HG03354 (cell line): ENCODE measurements at regions not wholly inside any gene's neighbourhood (a gene's known extent, or its start where the extent isn't known, plus 50 kb on each side); places are given as distances from the start of the nearest gene placed in this dataset.

ENCODE experiments used
- ATAC-seq: cut with Tn5 transposase; IDR thresholded peaks from one replicate; pipeline ENCODE4 v1.9.1; 2021; ENCODE audit warnings: mild to moderate bottlenecking; ENCODE audit not compliant: unreplicated experiment, poor library complexity, severe bottlenecking

DNA sequence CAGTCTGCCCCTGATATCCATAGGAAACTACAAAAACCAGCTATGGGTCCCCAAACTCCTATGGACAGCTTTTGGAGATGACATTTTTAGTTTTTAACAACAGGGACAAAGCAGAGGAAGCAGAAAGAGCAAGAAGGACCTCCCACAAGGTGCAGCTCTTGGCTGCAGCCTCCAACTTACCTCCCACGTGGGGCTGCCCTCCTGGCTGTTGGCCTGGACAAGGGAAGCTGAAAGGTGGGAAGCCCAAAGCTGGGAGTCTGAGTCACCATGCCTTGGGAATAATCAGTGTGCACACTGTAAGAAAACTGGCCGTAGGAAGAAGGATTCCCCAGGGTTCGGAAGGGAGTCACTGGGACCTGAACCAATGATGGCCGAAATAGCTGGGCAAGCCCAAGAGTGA lies 51.8 kb upstream of the PAX1 start:
- ATAC-seq, result no peak

DNA sequence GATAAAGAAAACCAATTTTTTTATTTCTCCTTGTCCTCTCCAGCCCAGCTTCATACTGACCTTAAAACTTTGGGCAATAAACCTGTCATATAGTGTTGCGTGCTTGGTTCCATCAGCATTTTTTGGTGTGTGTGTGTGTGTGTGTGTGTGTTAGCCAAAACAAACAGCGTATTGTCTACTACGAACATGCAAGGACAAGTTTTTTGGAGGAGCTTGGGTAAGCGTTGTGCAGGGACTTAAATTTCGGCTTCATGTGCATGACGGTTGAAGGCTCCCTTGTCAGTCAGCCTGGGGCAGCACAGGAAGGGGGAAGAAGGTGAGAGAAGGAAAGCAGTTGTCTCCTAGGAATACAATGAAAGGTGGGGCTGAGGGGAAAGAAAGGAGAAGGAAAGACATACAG lies 62.0 kb upstream of the PAX1 start:
- ATAC-seq, result no peak

DNA sequence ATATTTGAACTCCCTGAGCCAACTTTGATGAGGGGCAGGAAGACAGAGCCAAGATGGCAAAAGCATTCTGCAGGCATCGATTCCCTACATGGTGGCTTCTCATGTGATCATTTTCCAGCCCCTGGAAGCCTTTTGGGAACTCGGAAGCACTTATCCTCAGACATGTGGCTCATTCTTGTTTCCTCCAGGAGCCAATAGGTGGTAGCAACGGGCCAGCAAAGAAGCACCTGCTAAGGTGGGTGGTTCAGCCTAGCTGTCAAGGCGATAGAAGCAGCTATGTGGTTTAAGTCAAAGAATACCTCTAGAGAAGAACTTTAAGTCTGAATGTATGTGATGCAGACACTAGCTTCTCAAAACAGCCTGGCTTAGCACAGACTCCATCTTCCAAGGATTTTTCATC lies 64.9 kb upstream of the PAX1 start:
- ATAC-seq, result no peak

DNA sequence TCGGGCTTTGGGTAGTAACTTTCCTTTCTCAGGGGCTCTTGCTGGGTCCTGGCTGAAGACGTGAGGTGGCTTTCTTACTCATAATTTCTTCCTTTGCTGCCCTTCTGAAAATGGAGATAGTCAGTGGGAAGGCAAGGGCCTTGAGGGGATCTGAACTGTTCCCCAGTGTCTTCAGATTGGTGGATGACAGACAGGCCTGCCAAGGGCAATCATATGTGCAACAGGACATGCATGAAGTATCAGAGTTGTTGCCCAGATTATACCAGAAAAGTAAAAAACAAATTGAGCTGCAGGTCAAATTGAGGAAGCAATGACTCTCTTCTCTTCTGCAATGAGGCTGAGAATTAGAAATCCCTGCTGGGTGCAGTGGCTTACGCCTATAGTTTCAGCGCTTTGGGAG lies 71.6 kb upstream of the PAX1 start:
- no peak for ATAC-seq

DNA sequence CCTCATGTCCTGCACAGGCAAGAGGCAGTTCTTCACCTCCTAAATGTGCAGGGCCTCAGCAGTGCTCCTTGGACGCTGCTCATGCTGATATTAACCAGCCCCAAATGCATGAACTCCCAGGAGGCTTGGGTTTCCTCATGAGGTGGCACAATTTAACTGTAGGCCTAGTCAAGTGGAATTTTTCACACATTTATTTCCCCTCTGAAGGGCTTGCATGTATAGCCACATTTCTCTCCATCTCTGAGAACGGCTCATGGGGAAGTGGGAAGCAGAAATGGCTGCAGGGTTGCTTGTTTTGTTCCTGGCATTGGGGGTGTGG lies 72.8 kb upstream of the PAX1 start:
- ATAC-seq, result no peak

DNA sequence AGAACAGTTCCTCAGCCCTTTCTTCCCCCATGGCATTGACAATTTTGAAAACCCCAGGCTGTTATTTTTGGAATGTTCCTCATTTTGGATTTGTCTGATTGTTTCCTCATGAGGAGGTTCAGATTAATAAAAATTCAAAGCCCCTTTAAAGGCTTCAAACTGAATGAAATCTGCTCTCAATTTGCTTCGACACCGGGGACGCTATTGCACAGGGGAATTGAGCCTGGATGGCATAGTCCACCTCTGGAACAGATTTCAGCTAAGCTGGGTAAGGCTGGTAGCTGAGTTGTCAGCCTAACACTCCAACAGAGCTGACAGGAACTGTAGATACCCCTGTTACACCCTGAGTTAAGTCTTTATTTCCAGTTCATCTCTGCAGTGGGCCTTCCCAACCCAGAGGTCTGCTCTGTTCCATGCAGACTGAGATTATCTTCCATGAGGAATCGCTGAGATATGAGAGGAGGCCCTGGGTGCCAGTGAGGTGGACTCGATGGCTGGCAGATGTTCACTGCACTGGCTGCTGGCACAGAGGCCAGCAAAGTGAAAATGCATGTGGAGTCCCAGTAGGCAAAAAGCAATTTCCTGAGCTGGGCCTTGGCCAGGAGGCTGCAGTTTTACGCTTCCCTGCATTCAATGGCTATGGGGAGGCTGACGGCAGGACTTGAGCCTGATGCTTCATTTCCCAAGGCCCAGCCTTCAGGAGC lies 73.3 kb upstream of the PAX1 start:
- ATAC-seq, result no peak

DNA sequence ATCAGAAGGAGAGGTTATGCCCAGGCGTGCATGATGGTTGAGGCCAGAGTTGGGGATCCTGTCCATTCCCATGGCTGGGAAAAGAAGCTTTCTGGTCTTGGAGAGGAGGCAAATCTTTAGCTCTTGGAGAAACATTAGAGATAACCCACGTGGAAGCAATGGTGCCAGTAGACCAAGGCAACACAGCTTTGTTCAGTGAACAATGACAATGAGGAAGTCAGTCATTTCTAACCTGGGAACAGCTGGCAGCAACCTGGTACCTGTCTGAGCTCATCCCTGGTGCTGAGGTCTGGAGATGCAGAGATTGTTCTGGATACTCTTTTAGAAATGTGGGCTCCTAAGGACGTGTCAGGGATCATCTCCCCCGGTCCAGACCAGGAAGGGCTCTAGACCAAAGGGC lies 76.7 kb upstream of the PAX1 start:
- no peak for ATAC-seq

DNA sequence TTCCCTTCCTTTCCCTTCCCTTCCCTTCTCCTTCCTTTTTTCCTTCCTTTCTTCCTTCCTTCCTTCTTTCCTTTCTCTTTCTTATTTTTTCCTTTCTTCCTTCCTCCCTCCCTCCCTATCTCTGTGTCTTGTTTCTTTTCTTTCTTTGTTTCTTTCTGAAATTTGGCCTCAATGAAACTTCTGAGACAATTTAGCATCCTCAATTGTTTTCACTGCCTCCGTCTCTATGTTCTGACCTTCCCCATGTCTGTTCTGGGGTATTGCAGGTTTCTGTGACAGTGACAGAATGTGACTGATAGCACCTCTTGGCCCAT lies 81.7 kb upstream of the PAX1 start:
- ATAC-seq, result no peak

DNA sequence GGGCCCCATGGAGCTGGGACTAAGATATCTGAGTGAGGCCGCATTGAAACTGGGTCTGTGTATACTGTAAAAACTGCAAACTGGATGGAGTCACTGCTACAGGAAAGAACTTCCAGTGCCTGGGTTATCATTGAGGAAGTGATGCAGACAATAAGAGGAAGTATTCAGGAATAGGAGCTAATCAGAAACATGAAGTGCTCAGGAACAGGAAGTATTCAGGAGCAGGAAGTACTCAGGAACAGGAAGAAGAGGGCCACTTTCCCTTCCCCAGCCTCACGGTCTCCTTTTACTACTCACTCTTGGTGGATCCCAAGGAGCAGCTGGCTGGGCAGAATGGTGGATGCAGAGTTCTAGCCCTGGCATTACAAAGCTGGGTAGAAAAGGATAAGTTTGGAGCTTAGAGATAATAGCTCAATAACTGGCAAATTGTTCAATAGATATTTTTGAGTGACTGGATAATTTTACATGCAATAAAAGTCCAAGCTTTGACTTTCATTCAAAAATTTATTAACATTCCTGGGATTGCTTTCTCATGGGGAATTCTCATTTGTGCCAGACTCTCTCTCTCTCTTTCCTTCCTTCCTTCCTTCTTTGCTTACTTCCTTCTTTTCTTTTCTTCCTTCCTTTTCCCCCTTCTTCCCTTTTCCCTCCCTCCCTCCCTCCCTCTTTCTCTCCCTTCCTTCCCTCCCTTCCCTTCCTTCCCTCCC lies 82.2 kb upstream of the PAX1 start:
- ATAC-seq, result no peak

DNA sequence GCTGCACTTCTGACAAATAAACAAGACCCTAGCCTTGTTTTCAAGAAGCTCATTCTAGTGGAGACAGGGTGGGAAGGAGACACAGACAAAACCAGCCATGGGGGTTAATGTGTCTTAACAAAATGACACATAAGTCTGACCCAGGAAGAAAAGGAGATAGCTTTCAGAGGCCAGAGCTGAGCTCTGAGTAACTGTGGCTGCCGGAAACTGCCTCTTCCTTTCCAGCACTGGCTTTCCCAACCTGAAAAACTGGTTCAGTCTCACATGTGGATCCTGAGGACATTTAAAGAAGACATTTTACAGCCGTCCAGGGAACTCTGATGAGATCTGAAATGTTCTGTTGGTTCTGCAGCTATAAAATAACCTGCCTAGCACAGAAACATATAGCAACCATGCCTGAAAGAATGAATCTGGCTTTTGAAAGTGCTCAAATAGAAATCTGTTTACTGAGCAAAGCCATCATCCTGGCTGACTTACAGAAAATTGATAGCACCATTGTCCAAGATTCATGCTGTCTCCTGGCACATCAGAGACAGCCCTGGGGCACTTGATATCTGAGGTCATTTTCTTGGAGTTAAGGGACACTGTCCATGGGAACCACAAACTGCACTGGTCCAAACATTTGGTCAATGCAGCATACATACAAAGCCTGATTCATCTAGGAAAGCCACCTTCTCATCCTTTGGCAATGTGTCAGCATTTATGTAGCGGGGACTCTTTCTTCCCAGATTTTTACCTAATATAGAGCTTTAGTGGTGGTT lies 83.2 kb upstream of the PAX1 start:
- no peak for ATAC-seq

DNA sequence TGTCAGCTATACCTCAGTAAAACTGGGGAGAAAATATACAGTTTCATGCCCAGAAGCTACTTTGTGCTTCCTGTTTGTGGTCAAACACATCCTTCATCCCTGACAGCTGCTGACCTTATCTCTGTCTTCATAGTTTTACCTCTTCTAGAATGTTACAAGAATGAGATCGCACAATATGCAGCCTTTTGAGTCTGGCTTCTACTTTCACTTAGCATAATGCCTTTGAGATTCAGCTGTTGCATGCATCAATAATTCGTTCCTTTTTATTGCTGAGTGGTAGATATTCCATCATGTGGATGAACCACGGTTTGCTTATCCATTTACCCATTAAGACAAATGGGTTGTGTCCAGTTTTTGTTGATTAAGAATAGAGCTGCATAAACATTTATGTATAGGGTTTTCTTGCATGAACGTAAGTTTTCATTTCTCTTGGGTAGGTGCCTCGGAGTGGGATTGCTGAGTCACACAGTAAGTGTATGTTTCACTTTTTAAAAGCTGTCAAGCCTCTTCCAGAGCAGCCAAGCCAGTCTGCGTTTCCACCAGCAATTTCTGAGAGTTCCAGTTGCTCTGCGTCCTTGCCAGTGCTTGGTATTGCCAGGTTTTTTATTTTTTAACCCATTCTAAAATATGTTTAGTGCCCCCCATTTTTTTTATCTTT lies 86.6 kb upstream of the PAX1 start:
- peak; percentile 52 for ATAC-seq

DNA sequence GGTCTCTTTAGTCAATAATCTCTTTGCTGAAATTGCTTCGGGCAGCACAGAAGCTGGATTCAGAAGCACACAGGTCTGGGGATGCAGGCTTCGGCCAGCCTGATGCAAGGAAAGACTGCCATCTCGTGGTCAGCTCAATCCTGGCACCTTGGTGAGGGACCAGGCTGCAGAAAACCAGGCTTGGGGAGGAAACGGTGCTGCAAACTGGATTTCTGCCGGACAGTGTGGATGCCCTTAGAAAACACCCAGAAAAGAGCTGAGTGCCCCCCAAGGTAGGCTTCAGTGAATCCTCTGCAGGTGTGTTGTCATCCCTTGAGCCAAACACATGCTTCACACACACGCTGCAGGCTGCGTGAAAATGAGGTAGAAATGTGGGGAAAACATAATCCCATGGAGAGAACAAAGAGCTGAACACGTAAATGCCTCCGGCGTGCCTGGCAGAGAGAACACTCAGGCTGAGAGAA lies 89.8 kb upstream of the PAX1 start:
- peak; percentile 84 for ATAC-seq

DNA sequence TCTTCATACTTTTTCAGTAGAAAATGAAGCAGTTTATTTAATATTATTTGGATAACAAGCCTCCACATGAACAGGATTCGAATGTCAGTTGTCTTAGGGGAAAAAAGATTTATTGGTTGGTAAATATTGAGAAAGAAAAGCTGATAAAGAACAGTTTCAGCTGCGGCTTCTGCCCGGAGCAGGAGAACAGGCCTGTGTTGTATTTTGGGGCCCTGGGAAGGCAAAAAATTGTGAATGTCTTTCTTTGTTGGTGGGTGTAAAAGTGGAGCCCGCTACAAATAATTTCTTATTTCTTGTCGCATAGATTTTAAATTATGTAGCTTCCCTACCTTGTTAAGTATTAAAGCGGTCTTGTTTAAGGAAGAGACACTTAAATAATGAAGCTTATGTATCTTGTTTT lies 90.5 kb upstream of the PAX1 start:
- no peak for ATAC-seq

DNA sequence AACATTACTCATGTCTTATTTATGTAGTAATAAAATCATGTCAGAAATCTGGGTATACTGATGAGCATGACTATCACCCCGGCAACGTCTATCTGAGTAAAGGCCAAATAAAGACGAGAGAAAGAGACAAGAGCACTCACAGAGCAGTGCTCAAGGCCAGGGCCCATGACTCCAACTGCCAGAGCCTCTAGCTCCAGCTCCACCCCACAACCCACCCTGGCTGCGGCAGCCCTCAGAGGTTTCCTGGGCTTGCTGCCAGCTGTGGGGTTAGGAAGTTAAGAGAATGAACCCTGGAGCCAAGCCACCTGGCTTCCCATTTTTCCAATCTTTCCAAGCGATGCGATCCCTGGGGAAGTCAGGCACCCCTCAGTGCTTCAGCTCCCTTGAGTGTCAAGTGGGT lies 92.0 kb upstream of the PAX1 start:
- no peak for ATAC-seq

DNA sequence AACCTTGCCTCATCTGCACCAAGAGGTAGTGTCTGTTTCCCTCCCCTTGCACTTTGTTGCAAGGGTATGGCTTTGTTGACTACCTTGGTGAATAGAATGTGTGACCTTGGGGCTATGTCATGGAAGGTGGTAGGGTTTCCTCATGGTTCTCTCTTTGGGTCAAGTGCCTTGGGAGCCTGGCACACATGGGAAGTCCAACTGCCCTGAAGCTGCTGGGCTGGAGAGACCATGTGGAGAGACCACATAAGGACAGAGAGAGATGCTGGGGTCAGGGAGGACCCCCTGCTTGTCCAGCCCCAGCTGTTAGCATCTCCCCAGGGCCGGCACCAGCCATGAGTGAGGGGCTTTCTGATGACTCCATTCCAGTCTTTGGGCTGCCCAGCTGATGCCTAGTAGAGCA lies 95.5 kb upstream of the PAX1 start:
- no peak for ATAC-seq

DNA sequence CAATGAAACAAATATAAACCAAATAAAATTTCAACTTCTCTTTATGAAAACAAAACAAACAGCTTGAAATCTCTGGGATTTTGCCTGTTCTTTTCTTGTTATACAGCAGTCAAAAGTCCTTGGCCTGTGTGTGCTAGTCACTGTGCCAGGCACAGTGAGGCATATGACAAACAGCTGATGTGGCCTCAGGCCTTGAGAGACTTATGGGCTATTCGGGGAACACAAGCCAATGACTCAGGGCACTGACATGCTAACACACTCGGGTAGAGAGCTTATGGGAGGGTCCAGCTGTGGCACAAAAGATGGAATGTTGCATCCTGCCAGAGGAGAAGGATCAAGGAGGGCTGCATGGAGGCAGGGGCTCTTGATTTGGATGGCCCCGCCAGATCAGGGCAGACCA lies 95.4 kb upstream of the NKX2-2 start:
- ATAC-seq, result no peak

DNA sequence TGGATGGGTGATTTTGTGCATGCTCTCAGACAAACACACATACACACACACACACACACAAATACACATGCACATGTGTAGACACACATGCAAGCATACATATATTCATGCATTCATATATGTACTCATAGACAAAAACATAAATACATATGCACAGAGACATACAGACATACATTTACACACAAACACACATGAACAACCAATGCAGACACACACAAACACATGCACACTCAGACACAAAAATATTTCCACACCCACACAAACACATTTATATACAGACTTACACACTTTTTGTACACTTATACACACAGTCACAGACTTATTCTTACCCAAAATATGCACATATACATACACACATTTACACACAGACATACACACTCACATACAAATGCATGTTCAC lies 94.9 kb upstream of the NKX2-2 start:
- ATAC-seq, result no peak

DNA sequence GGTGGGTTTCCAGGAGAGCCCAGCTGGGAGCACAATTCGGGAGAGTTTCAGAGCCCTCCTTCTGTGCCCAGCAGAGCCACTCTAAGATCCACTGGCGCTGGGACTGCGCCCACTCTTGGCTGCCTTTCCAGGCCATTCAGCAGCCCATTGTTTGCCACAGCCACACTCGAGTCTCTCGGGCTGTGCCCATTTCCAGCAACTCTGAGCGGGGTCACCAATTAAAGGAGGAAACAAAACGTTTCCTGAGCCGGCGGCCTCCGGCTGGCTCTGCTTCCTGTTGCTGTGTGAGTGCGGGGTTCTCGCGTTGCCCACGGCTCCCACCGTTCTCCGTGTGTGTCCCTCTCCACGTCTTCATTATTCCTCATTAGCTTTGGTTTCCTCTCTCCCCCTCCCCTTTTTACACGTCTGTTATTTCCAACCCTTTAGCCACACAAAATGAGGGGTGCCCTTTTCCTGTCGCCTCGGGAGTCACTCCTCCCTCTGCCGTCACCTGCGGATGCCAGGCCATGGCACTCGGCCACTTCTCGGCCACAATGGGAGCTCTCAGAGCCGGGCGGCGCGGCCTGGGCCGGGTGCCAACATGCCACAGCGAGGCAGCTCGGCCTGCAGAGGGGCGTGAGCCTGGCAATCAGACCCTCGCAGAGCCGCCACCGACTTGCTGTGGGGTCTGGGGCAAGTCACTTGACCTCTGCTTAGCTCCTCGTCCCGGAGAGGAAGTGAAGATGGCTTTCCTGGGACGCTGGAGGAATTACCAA lies 94.3 kb upstream of the NKX2-2 start:
- ATAC-seq, result no peak

DNA sequence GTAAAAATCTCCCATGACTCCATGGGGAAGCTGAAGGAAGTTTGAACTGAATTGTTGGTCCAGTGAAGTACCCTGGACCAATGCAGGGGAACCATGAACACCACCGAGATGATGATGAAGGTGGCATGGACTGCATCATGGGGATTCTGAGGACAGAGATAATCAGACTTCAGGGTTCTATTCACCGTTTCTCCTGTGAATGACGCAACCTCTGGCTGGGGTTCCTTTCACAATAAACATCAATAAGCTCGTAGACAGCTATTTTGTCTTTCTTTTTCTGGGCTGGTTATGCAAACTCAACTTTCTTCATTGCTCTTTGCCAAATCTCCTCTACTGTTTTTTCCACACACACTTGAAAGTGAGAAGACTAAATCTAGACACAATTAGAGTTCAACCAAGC lies 87.9 kb upstream of the NKX2-2 start:
- ATAC-seq, result no peak

DNA sequence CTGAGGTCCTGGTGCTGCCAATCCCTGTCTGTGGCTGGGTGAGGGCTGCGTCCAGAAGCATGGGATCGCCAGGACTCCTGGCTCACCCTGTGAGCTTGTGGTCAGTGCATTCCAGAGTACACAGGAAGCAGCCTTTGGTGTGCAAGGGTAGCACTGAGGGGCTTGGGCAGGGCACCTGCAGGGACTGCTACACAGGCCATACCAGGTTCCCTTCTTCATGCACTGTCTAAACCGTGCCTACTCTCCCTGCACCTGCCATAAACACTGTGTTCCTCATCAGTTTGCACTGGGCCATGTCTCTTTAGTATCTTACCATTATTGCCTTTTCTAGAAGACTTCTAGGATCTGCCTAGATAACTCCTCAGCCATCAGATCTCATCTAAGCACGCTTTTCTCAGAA lies 72.8 kb upstream of the NKX2-2 start:
- no peak for ATAC-seq
